Stimulated activated CD4-positive, alpha-beta T cell treated with anti-CD3 and anti-CD28 coated beads, Interleukin-2, amount 100 ng/mL, for 48 hours (primary cell): ENCODE measurements at regions not wholly inside any gene's neighbourhood (a gene's known extent, or its start where the extent isn't known, plus 50 kb on each side); places are given as distances from the start of the nearest gene placed in this dataset.

ENCODE experiments used
- DNase-seq, 2 donors: peaks; one replicate each; pipeline ENCODE4 v3.0.0-alpha.2; 2020

GRCh38 chr16:61596655-61597054 is 439.6 kb downstream of the CDH8 start:
- no peak for DNase-seq

- no peak for DNase-seq
Observed at GRCh38 chr16:61595605-61596004, 440.6 kb downstream of the CDH8 start.

GRCh38 chr16:61590577-61590976 is 445.7 kb downstream of the CDH8 start:
- DNase-seq, result no peak

- DNase-seq, result no peak
Observed at GRCh38 chr16:61587526-61587925, 448.7 kb downstream of the CDH8 start.

- DNase-seq, result no peak
Observed at GRCh38 chr16:61581417-61582046, 454.7 kb downstream of the CDH8 start.

- no peak for DNase-seq
Observed at GRCh38 chr16:61580579-61580978, 455.7 kb downstream of the CDH8 start.

- DNase-seq, result no peak
Observed at GRCh38 chr16:61579195-61579594, 457.0 kb downstream of the CDH8 start.

- DNase-seq, result no peak
Observed at GRCh38 chr16:61576476-61576875, 459.8 kb downstream of the CDH8 start.

GRCh38 chr16:61575617-61576016 is 460.6 kb downstream of the CDH8 start:
- no peak for DNase-seq

- no peak for DNase-seq
Observed at GRCh38 chr16:61569028-61569427, 467.2 kb downstream of the CDH8 start.

GRCh38 chr16:61564716-61565115 is 471.5 kb downstream of the CDH8 start:
- no peak for DNase-seq

- DNase-seq, result no peak
Observed at GRCh38 chr16:61555718-61556441, 480.4 kb downstream of the CDH8 start.

GRCh38 chr16:61549327-61549726 is 486.9 kb downstream of the CDH8 start:
- DNase-seq, result no peak

GRCh38 chr16:61547626-61548025 is 488.6 kb downstream of the CDH8 start:
- DNase-seq, result no peak

- no peak for DNase-seq
Observed at GRCh38 chr16:61544165-61544564, 492.1 kb downstream of the CDH8 start.

- no peak for DNase-seq
Observed at GRCh38 chr16:61540216-61540615, 496.0 kb downstream of the CDH8 start.

- DNase-seq, result no peak
Observed at GRCh38 chr16:61530697-61531096, 505.5 kb downstream of the CDH8 start.

GRCh38 chr16:61500851-61501250 is 535.4 kb downstream of the CDH8 start:
- DNase-seq, result no peak

- no peak for DNase-seq
Observed at GRCh38 chr16:61480250-61480649, 556.0 kb downstream of the CDH8 start.

GRCh38 chr16:61471737-61472136 is 564.5 kb downstream of the CDH8 start:
- DNase-seq, result no peak

- no peak for DNase-seq
Observed at GRCh38 chr16:61471023-61471422, 565.2 kb downstream of the CDH8 start.

- no peak for DNase-seq
Observed at GRCh38 chr16:61465285-61465684, 571.0 kb downstream of the CDH8 start.

GRCh38 chr16:61460020-61460419 is 576.2 kb downstream of the CDH8 start:
- no peak for DNase-seq

- no peak for DNase-seq
Observed at GRCh38 chr16:61435346-61435745, 600.9 kb downstream of the CDH8 start.

GRCh38 chr16:61432421-61432820 is 603.8 kb downstream of the CDH8 start:
- DNase-seq, result no peak
